GM06990 (cell line): ENCODE measurements at regions not wholly inside any gene's neighbourhood (a gene's known extent, or its start where the extent isn't known, plus 50 kb on each side); places are given as distances from the start of the nearest gene placed in this dataset.

Experiments
- DNase-seq: peaks from one replicate; pipeline ENCODE4 v3.0.0-alpha.2; 2011; ENCODE audit not compliant: insufficient read length; ENCODE audit errors: extremely low read depth
- H3K27me3 ChIP-seq: replicated peaks from 2 replicates; pipeline ENCODE4 v1.6.0; 2011; ENCODE audit warnings: low read length; ENCODE audit not compliant: control insufficient read depth, insufficient read depth
- H3K36me3 ChIP-seq: 2 replicates; pipeline ENCODE4 v1.5.1; 2011; ENCODE audit warnings: low read length; ENCODE audit not compliant: control insufficient read depth, insufficient read depth
- H3K4me3 ChIP-seq: replicated peaks from 2 replicates; pipeline ENCODE4 v1.5.1; 2011; ENCODE audit warnings: low read depth, mild to moderate bottlenecking, control low read depth, low read length
- TF ChIP-seq, protein P1 (sequence below): IDR thresholded peaks from 2 replicates; pipeline ENCODE4 v1.5.1; 2011; ENCODE audit warnings: low read length, control low read depth, mild to moderate bottlenecking, inconsistent platforms; ENCODE audit not compliant: insufficient read depth, poor library complexity, severe bottlenecking

- Histone ChIP-seq H3K4me3 (no peak overlapping the region), H3K27me3 (no peaks in the 10 kb centered on the region), H3K36me3 (no peaks in the 10 kb centered on the region)
- DNase-seq: no peak
- TF ChIP-seq, protein P1, sequence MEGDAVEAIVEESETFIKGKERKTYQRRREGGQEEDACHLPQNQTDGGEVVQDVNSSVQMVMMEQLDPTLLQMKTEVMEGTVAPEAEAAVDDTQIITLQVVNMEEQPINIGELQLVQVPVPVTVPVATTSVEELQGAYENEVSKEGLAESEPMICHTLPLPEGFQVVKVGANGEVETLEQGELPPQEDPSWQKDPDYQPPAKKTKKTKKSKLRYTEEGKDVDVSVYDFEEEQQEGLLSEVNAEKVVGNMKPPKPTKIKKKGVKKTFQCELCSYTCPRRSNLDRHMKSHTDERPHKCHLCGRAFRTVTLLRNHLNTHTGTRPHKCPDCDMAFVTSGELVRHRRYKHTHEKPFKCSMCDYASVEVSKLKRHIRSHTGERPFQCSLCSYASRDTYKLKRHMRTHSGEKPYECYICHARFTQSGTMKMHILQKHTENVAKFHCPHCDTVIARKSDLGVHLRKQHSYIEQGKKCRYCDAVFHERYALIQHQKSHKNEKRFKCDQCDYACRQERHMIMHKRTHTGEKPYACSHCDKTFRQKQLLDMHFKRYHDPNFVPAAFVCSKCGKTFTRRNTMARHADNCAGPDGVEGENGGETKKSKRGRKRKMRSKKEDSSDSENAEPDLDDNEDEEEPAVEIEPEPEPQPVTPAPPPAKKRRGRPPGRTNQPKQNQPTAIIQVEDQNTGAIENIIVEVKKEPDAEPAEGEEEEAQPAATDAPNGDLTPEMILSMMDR: no peak
These were observed 474.8 kb downstream of the EFNA5 start for GRCh38 chr5:107195890-107196395.

GRCh38 chr5:107184871-107185270, 485.9 kb downstream of the EFNA5 start:
- TF ChIP-seq, protein P1: no peak
- Histone ChIP-seq H3K4me3 (no peak overlapping the region), H3K36me3 (no peaks in the 10 kb centered on the region), H3K27me3 (no peaks in the 10 kb centered on the region)
- no peak for DNase-seq

GRCh38 chr5:107184066-107184465, 486.7 kb downstream of the EFNA5 start:
- Histone ChIP-seq H3K4me3 (no peak overlapping the region), H3K27me3 (no peaks in the 10 kb centered on the region), H3K36me3 (no peaks in the 10 kb centered on the region)
- TF ChIP-seq, protein P1: no peak
- no peak for DNase-seq

DNA sequence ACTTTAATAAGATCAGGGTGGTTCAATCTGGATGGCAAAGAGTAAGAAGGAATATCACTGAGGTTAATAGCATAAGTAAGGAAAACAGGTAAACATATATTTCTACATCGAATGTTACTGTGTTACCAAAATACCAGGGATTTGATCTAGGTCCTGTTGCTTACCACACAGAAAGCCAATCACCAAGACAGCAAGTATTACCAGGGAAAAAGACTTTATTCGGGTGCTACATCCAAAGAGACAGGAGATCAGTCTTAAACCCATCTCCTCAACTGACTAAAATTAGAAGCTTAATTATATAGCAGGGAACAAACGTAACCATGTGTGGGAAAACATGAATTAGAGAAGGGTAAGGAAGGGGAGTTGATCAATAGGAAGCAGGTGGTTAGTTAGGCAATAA, 500.1 kb downstream of the EFNA5 start:
- no peaks in the 10 kb centered on the region for H3K27me3 ChIP-seq
- DNase-seq: no peak
- no peaks in the 10 kb centered on the region for H3K36me3 ChIP-seq
- H3K4me3 ChIP-seq: no peak overlapping the region
- TF ChIP-seq, protein P1: no peak

- Histone ChIP-seq H3K36me3 (no peaks in the 10 kb centered on the region), H3K4me3 (no peak overlapping the region), H3K27me3 (no peaks in the 10 kb centered on the region)
- TF ChIP-seq, protein P1: no peak
- DNase-seq: no peak
These were observed 500.9 kb downstream of the EFNA5 start for GRCh38 chr5:107169867-107170266.
